Loucy (cell line): ENCODE measurements at regions not wholly inside any gene's neighbourhood (a gene's known extent, or its start where the extent isn't known, plus 50 kb on each side); places are given as distances from the start of the nearest gene placed in this dataset.

ENCODE experiments used
- H2AFZ ChIP-seq: fragments of 200-600 bp; sonication (generic); 2 replicates; pipeline ENCODE4 v1.6.0; 2016; ENCODE audit warnings: antibody characterized with exemption, mild to moderate bottlenecking, low read length, moderate library complexity
- H3F3A ChIP-seq: fragments of 200-600 bp; 2 replicates; pipeline ENCODE4 v1.6.0; 2016; ENCODE audit warnings: antibody characterized with exemption, low read depth, mild to moderate bottlenecking
- H3K27me3 ChIP-seq: fragments of 200-600 bp; sonication (generic); 2 replicates; pipeline ENCODE4 v1.6.1; 2014; ENCODE audit warnings: low read length, mild to moderate bottlenecking; ENCODE audit not compliant: insufficient read depth, poor library complexity, severe bottlenecking
- H3K36me3 ChIP-seq: fragments of 200-600 bp; sonication (generic); 2 replicates; pipeline ENCODE4 v1.6.1; 2016; ENCODE audit warnings: low read length; ENCODE audit not compliant: insufficient read depth
- H3K4me1 ChIP-seq: fragments of 200-600 bp; sonication (generic); 2 replicates; pipeline ENCODE4 v1.5.1; 2014; ENCODE audit warnings: low read length, mild to moderate bottlenecking; ENCODE audit not compliant: insufficient read depth, poor library complexity, severe bottlenecking
- H3K4me2 ChIP-seq: fragments of 200-600 bp; sonication (generic); 2 replicates; pipeline ENCODE4 v1.6.0; 2014; ENCODE audit warnings: antibody characterized with exemption, low read length, low read depth, mild to moderate bottlenecking; ENCODE audit not compliant: poor library complexity, severe bottlenecking
- H3K4me3 ChIP-seq: fragments of 200-600 bp; sonication (generic); 2 replicates; pipeline ENCODE4 v1.5.1; 2014; ENCODE audit warnings: low read length, mild to moderate bottlenecking, mixed read lengths; ENCODE audit not compliant: poor library complexity, severe bottlenecking
- H3K79me2 ChIP-seq: fragments of 200-600 bp; sonication (generic); 2 replicates; pipeline ENCODE4 v1.6.1; 2014; ENCODE audit warnings: low read length; ENCODE audit not compliant: insufficient read depth
- H3K9ac ChIP-seq: fragments of 200-600 bp; sonication (generic); 2 replicates; pipeline ENCODE4 v1.6.0; 2014; ENCODE audit warnings: mild to moderate bottlenecking, low read depth, low read length, moderate library complexity; ENCODE audit not compliant: poor library complexity, severe bottlenecking
- H3K9me2 ChIP-seq: fragments of 200-600 bp; sonication (generic); replicated peaks from 2 replicates; pipeline ENCODE4 v1.6.1; 2016; ENCODE audit warnings: low read depth, low read length, mixed read lengths
- H3K9me3 ChIP-seq: fragments of 200-600 bp; sonication (generic); 2 replicates; pipeline ENCODE4 v1.6.1; 2014; ENCODE audit warnings: mild to moderate bottlenecking, antibody characterized with exemption, low read length, low read depth; ENCODE audit not compliant: insufficient read depth
- H4K20me1 ChIP-seq: fragments of 200-600 bp; sonication (generic); 2 replicates; pipeline ENCODE4 v1.6.0; 2014; ENCODE audit warnings: antibody characterized with exemption, low read length, mild to moderate bottlenecking; ENCODE audit not compliant: insufficient read depth, poor library complexity, severe bottlenecking
- EZH2phosphoT487 ChIP-seq: fragments of 200-600 bp; IDR thresholded peaks from 2 replicates; pipeline ENCODE4 v1.6.1; 2018; ENCODE audit warnings: antibody characterized with exemption, mild to moderate bottlenecking, moderate library complexity, borderline replicate concordance
- TF ChIP-seq, protein P1 (sequence below): fragments of 200-600 bp; sonication (generic); conservative IDR thresholded peaks from 2 replicates; pipeline ENCODE4 v1.5.1; 2014; ENCODE audit warnings: mild to moderate bottlenecking, antibody characterized with exemption, low read length

DNA sequence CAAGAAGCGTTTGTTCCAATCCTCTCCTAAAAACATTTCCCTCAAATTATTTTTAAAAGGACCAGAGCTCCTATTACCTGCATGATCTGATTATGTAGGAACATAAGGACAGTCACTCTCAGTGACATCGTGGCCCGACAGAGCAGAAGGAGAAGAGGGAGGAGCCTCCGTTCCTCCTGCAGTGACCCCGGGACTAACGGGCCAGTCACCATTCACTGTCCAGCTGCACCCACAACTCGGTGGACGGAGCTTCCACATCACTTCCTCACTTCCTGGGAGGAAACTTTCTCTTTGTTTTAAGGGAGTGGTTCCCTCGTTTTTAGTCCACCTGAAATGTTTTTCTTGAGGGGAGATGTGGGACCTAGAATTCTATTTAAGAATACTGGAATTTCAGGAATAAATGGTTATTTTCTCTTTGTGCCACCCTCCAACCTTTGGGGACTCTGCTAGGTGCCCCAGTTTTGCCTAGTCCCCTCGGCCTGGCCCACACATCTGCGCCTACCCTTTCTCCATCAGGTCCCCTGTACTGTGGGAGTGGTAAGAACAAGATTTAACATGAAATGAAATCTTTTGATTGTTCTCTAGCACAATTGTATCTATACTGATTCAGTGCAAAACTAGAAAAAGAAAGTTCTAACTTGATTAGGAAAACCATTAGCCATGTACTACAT is 173.5 kb upstream of the RNF32 start:
- no peak overlapping the region for H3K4me2 ChIP-seq
- no peaks in the 10 kb centered on the region for H3K4me1 ChIP-seq
- H3K9me3 ChIP-seq: no peaks in the 10 kb centered on the region
- H2AFZ ChIP-seq: no peak overlapping the region
- no peak overlapping the region for H3K4me3 ChIP-seq
- no peaks in the 10 kb centered on the region for H3K27me3 ChIP-seq
- no peaks in the 10 kb centered on the region for H3K9me2 ChIP-seq
- no peaks in the 10 kb centered on the region for H3K79me2 ChIP-seq
- H3K36me3 ChIP-seq: no peaks in the 10 kb centered on the region
- no peak overlapping the region for H3K9ac ChIP-seq
- no peak for TF ChIP-seq EZH2phosphoT487
- TF ChIP-seq, protein P1, sequence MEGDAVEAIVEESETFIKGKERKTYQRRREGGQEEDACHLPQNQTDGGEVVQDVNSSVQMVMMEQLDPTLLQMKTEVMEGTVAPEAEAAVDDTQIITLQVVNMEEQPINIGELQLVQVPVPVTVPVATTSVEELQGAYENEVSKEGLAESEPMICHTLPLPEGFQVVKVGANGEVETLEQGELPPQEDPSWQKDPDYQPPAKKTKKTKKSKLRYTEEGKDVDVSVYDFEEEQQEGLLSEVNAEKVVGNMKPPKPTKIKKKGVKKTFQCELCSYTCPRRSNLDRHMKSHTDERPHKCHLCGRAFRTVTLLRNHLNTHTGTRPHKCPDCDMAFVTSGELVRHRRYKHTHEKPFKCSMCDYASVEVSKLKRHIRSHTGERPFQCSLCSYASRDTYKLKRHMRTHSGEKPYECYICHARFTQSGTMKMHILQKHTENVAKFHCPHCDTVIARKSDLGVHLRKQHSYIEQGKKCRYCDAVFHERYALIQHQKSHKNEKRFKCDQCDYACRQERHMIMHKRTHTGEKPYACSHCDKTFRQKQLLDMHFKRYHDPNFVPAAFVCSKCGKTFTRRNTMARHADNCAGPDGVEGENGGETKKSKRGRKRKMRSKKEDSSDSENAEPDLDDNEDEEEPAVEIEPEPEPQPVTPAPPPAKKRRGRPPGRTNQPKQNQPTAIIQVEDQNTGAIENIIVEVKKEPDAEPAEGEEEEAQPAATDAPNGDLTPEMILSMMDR: no peak
- H4K20me1 ChIP-seq: no peaks in the 10 kb centered on the region
- no peaks in the 10 kb centered on the region for H3F3A ChIP-seq

GRCh38 chr7:156466272-156466671 is 174.3 kb upstream of the RNF32 start:
- Histone ChIP-seq H2AFZ (no peak overlapping the region), H3K4me1 (no peaks in the 10 kb centered on the region), H3K4me3 (no peak overlapping the region), H3K9me2 (no peaks in the 10 kb centered on the region), H3K9me3 (no peaks in the 10 kb centered on the region), H3K4me2 (no peak overlapping the region), H3K79me2 (no peaks in the 10 kb centered on the region), H3F3A (no peaks in the 10 kb centered on the region), H3K36me3 (no peaks in the 10 kb centered on the region), H3K9ac (no peak overlapping the region), H3K27me3 (no peaks in the 10 kb centered on the region), H4K20me1 (no peaks in the 10 kb centered on the region)
- TF ChIP-seq, protein P1: no peak
- no peak for TF ChIP-seq EZH2phosphoT487

GRCh38 chr7:156465186-156465585 is 175.4 kb upstream of the RNF32 start:
- Histone ChIP-seq H3K9me3 (no peaks in the 10 kb centered on the region), H2AFZ (no peak overlapping the region), H3K27me3 (no peaks in the 10 kb centered on the region), H3K36me3 (no peaks in the 10 kb centered on the region), H4K20me1 (no peaks in the 10 kb centered on the region), H3F3A (no peaks in the 10 kb centered on the region), H3K9ac (no peak overlapping the region), H3K4me3 (no peak overlapping the region), H3K4me1 (no peaks in the 10 kb centered on the region), H3K9me2 (no peaks in the 10 kb centered on the region), H3K4me2 (no peak overlapping the region), H3K79me2 (no peaks in the 10 kb centered on the region)
- TF ChIP-seq EZH2phosphoT487: no peak
- TF ChIP-seq, protein P1: no peak
